Progenitor cell of endocrine pancreas (in vitro differentiated cells): ENCODE measurements at regions not wholly inside any gene's neighbourhood (a gene's known extent, or its start where the extent isn't known, plus 50 kb on each side); places are given as distances from the start of the nearest gene placed in this dataset.
A peak's percentile ranks its signal among the peaks of the same experiment; 100 is the strongest.
"Not testable (repeated sequence)": the region's sequence is repeated elsewhere in the genome, so short reads cannot be mapped to it uniquely, and the experiment has no call there.

Experiments used
- DNase-seq: peaks from one replicate; pipeline ENCODE4 v3.0.0; 2021; ENCODE audit warnings: low spot score; ENCODE audit not compliant: unreplicated experiment
- H3K27ac Mint-ChIP-seq: 2 replicates; pipeline ENCODE4 v1.8.0; 2021; ENCODE audit warnings: mild to moderate bottlenecking, moderate library complexity, mixed read lengths
- H3K27me3 Mint-ChIP-seq: 2 replicates; pipeline ENCODE4 v1.8.0; 2021; ENCODE audit warnings: mixed read lengths
- H3K36me3 Mint-ChIP-seq: 2 replicates; pipeline ENCODE4 v1.8.0; 2022; ENCODE audit warnings: mixed read lengths; ENCODE audit not compliant: insufficient read depth
- H3K4me1 Mint-ChIP-seq: 2 replicates; pipeline ENCODE4 v1.8.0; 2021; ENCODE audit warnings: low read depth, mixed read lengths
- H3K4me3 Mint-ChIP-seq: 2 replicates; pipeline ENCODE4 v1.8.0; 2021; ENCODE audit warnings: low read depth, mild to moderate bottlenecking, moderate library complexity, mixed read lengths
- H3K9me3 Mint-ChIP-seq: 2 replicates; pipeline ENCODE4 v1.8.0; 2021; ENCODE audit warnings: low read depth, mixed read lengths
- CTCF ChIP-seq: fragments of 200-600 bp; sonication (generic); IDR thresholded peaks from one replicate; pipeline ENCODE4 v1.5.0; 2021; ENCODE audit warnings: antibody characterized with exemption, mild to moderate bottlenecking; ENCODE audit not compliant: unreplicated experiment

GRCh38 chr10:11684717-11685645 lies 57.2 kb upstream of the ECHDC3 start:
- peak overlapping the region; percentile 6 for H3K27ac Mint-ChIP-seq
- no peak for DNase-seq
- no peaks in the 10 kb centered on the region for H3K9me3 Mint-ChIP-seq
- H3K4me1 Mint-ChIP-seq = peaks cover 22% of the 10 kb centered on the region
- H3K4me3 Mint-ChIP-seq = no peak overlapping the region
- no peaks in the 10 kb centered on the region for H3K36me3 Mint-ChIP-seq
- no peak for TF ChIP-seq CTCF
- H3K27me3 Mint-ChIP-seq = peaks cover 18% of the 10 kb centered on the region

DNA sequence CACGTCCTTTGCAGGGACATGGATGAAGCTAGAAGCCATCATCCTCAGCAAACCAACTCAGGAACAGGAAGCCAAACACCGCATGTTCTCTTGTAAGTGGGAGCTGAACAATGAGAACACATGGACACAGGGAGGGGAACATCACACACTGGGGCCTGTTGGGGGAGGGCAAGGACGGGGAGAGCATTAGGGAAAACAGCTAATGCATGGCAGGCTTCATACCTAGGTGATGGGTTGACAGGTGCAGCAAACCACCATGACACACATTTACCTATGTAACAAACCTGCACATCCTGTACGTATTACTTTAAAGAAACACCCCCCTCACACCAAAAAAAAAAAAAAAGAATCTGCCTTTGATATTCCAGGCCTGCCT lies 57.9 kb upstream of the ECHDC3 start:
- H3K9me3 Mint-ChIP-seq, H3K36me3 Mint-ChIP-seq, DNase-seq, H3K27ac Mint-ChIP-seq, H3K4me3 Mint-ChIP-seq: not testable (repeated sequence)
- Mint-ChIP-seq H3K4me1 (peaks cover 19% of the 10 kb centered on the region), H3K27me3 (peaks cover 18% of the 10 kb centered on the region)

DNA sequence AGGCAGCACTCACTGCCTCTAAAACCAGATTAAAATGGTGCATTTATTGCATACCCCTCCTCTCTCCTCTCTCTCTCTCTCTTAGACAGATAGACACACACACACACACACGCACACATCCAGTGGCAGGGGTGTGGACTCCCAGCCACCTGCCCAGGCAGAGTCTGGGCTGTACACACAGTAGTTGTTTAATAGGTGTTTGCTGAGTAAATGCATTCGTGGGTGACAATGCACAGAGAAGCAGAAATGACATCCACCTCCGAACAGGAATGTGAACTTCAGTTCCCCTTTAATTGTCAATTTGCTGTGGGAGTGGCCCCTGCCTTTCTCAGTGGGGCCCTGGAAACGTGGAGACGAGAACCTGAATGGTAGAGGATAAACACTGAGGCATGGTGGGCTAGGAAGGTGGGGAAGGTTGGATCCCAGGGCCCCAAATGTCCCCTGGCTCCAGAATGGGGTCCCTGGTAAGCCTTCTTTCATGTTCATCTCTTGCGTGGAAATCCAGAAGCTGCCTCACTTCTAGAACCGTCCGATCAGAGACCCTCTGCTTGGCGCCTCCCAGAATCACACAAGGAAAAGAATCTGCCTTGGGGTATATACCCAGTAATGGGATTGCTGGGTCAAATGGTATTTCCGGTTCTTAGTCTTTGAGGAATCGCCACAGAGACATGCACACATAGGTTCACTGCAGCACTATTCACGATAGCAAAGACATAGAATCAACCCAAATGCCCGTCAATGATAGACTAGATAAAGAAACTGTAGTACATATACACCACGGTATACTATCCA lies 58.5 kb upstream of the ECHDC3 start:
- Mint-ChIP-seq H3K4me1 (peaks cover 19% of the 10 kb centered on the region), H3K9me3 (no peaks in the 10 kb centered on the region), H3K36me3 (no peaks in the 10 kb centered on the region), H3K27ac (no peak overlapping the region), H3K4me3 (no peak overlapping the region), H3K27me3 (peaks cover 18% of the 10 kb centered on the region)
- DNase-seq = no peak
- no peak for TF ChIP-seq CTCF

DNA sequence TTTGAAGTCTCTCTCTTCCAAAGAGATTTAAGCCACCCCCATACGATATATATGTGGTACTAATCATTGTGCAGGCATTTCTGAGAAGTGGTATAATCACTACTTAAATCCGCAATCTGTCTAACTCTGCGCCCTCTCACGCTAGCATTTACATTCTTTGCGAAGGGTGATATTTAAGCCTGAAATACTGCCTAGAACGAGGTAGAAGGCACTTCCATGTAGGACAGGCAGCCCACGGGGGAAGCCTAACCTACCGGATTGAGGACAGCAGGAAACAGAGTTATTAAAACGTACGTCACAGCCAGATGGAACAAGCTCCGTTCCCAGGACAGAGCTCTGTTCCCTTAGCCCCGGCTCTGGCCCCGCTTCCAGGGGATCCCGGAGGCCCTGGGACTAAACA lies 59.3 kb upstream of the ECHDC3 start:
- Mint-ChIP-seq H3K9me3 (no peaks in the 10 kb centered on the region), H3K27ac (no peak overlapping the region), H3K4me1 (peaks cover 19% of the 10 kb centered on the region), H3K4me3 (no peak overlapping the region), H3K36me3 (no peaks in the 10 kb centered on the region), H3K27me3 (peaks cover 18% of the 10 kb centered on the region)
- no peak for TF ChIP-seq CTCF
- no peak for DNase-seq

DNA sequence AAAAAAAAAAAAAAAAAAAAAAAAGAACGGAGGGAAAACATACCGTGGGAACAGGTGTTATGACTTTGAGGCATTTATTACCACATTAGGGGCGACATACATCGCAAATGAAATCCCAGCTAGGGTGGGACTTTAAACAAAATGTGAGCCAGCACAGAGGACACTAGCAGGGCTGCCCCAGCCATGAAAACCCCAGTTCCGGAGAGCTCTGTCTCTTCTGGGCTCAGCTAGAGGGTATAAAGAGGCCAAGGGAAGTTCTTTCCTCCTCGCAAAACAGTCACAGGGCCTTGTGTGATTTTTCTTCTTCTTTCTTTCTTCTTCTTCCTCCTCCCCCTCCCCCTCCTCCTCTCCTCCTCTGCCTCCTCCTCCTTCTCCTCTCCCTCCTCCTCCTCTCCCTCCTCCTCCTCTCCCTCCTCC lies 59.9 kb upstream of the ECHDC3 start:
- DNase-seq = no peak
- H3K27ac Mint-ChIP-seq = no peak overlapping the region
- H3K36me3 Mint-ChIP-seq = no peaks in the 10 kb centered on the region
- H3K27me3 Mint-ChIP-seq = peaks cover 18% of the 10 kb centered on the region
- TF ChIP-seq CTCF = no peak
- H3K4me1 Mint-ChIP-seq = peaks cover 16% of the 10 kb centered on the region
- H3K9me3 Mint-ChIP-seq = no peaks in the 10 kb centered on the region
- no peak overlapping the region for H3K4me3 Mint-ChIP-seq
